GM12892 (cell line): ENCODE measurements at regions not wholly inside any gene's neighbourhood (a gene's known extent, or its start where the extent isn't known, plus 50 kb on each side); places are given as distances from the start of the nearest gene placed in this dataset.
"Not testable (repeated sequence)": the region's sequence is repeated elsewhere in the genome, so short reads cannot be mapped to it uniquely, and the experiment has no call there.

Experiments used
- POLR2A ChIP-seq: IDR thresholded peaks from 2 replicates; pipeline ENCODE4 v1.6.1; 2011; ENCODE audit warnings: low read depth, low read length, control low read depth
- POLR2AphosphoS5 ChIP-seq: IDR thresholded peaks from 2 replicates; pipeline ENCODE4 v1.6.1; 2011; ENCODE audit warnings: low read depth, low read length, control low read depth
- TAF1 ChIP-seq: IDR thresholded peaks from 2 replicates; pipeline ENCODE4 v1.6.1; 2011; ENCODE audit warnings: low read depth, mild to moderate bottlenecking, control low read depth, low read length, borderline replicate concordance

DNA sequence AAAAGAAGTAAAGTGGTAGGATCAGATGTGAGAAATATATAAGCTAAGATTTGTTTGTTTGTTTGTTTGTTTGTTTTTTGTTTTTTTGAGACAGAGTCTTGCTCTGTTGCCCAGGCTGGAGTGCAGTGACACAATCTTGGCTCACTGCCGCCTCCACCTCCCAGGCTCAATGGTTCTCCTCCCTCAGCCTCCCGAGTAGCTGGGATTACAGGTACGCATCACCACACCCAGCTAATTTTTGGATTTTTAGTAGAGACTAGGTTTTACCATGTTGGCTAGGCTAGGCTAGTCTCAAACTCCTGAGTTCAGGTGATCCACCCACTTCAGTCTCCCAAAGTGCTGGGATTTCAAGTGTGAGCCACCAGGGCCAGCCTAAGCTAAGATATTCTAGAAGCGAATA lies 4817.1 kb upstream of the OR11H1 start:
- not testable (repeated sequence) for TF ChIP-seq POLR2A, POLR2AphosphoS5, TAF1
